SK-N-MC (cell line): ENCODE measurements at regions not wholly inside any gene's neighbourhood (a gene's known extent, or its start where the extent isn't known, plus 50 kb on each side); places are given as distances from the start of the nearest gene placed in this dataset.

Source experiments
- EZH2 ChIP-seq: fragments of 200-600 bp; sonication (generic); IDR thresholded peaks from one replicate; pipeline ENCODE4 v1.6.1; 2017; ENCODE audit warnings: antibody characterized with exemption
- POLR2AphosphoS5 ChIP-seq: IDR thresholded peaks from 2 replicates; pipeline ENCODE4 v1.6.1; 2012; ENCODE audit warnings: mild to moderate bottlenecking, low read depth, low read length, borderline replicate concordance

- TF ChIP-seq POLR2AphosphoS5 (no peak), EZH2 (no peak)
These were observed 565.7 kb downstream of the SLC4A3 start for GRCh38 chr2:220192994-220193753.
